Common myeloid progenitor, CD34-positive (primary cell): ENCODE measurements at regions not wholly inside any gene's neighbourhood (a gene's known extent, or its start where the extent isn't known, plus 50 kb on each side); places are given as distances from the start of the nearest gene placed in this dataset.

Source experiments
- CTCF ChIA-PET: fragments of 350-600 bp; sonication (Branson Sonifier 250); formaldehyde crosslinking; loops from one replicate; lab custom pipeline; 2021; ENCODE audit warnings: antibody characterized with exemption; lab: Charles Lee
- POLR2A ChIA-PET: fragments of 350-600 bp; sonication (Branson Sonifier 250); formaldehyde crosslinking; loops from one replicate; lab custom pipeline; 2021; ENCODE audit warnings: antibody characterized with exemption; lab: Charles Lee
- DNase-seq, 3 donors: peaks; one replicate each; pipeline versions ENCODE4 v3.0.0 to v3.0.0-alpha.2; 2013
- H3K27ac ChIP-seq, 2 experiments: 1 replicate in 1 of 2; 2 replicates in 1 of 2; pipeline ENCODE4 v1.7.0; 2013; ENCODE audit warnings: inconsistent platforms in 2 of 2, low read length in 2 of 2, mild to moderate bottlenecking in 2 of 2, low read depth in 1 of 2, moderate library complexity in 1 of 2; ENCODE audit not compliant: severe bottlenecking in 2 of 2, insufficient read depth in 1 of 2, poor library complexity in 1 of 2
- H3K27me3 ChIP-seq, 5 experiments: replicated peaks in 2 of 5; 1 replicate in 3 of 5; 2 replicates in 2 of 5; pipeline versions ENCODE4 v1.6.1 to v1.7.0; 2013; ENCODE audit warnings: low read length in 4 of 5, mild to moderate bottlenecking in 2 of 5, moderate library complexity in 2 of 5, inconsistent platforms in 1 of 5; ENCODE audit not compliant: insufficient read depth in 5 of 5, control insufficient read depth in 4 of 5
- H3K36me3 ChIP-seq, 4 experiments: 1 replicate in 2 of 4; 2 replicates in 2 of 4; pipeline versions ENCODE4 v1.6.1 to v1.7.0; 2013; ENCODE audit warnings: low read length in 3 of 4, control low read depth in 1 of 4, mild to moderate bottlenecking in 1 of 4; ENCODE audit not compliant: control insufficient read depth in 4 of 4, insufficient read depth in 4 of 4
- H3K4me1 ChIP-seq, 4 experiments: 1 replicate in 3 of 4; 2 replicates in 1 of 4; pipeline versions ENCODE4 v1.6.1 to v1.7.1; 2013; ENCODE audit warnings: low read length in 3 of 4, mild to moderate bottlenecking in 3 of 4, control low read depth in 1 of 4, inconsistent platforms in 1 of 4, moderate library complexity in 1 of 4; ENCODE audit not compliant: control insufficient read depth in 4 of 4, insufficient read depth in 4 of 4; ENCODE audit errors: control extremely low read depth in 1 of 4
- H3K4me3 ChIP-seq, 7 experiments: 1 replicate in 4 of 7; 2 replicates in 3 of 7; pipeline versions ENCODE4 v1.5.1 to v1.7.0; 2013; ENCODE audit warnings: mild to moderate bottlenecking in 7 of 7, low read length in 6 of 7, moderate library complexity in 6 of 7, inconsistent platforms in 2 of 7, low read depth in 2 of 7, control low read depth in 1 of 7; ENCODE audit not compliant: insufficient read depth in 4 of 7, control insufficient read depth in 1 of 7; ENCODE audit errors: extremely low read depth in 1 of 7
- H3K9me3 ChIP-seq, 5 experiments: 1 replicate in 4 of 5; 2 replicates in 1 of 5; pipeline versions ENCODE4 v1.6.1 to v1.7.1; 2013; ENCODE audit warnings: low read length in 4 of 5, mild to moderate bottlenecking in 2 of 5, inconsistent platforms in 1 of 5, low read depth in 1 of 5, moderate library complexity in 1 of 5; ENCODE audit not compliant: control insufficient read depth in 4 of 5, insufficient read depth in 2 of 5; ENCODE audit errors: control extremely low read depth in 1 of 5
- WGBS: methylation state at CpG from one replicate; pipeline ENCODE4 v1.1.5; 2013; ENCODE audit not compliant: insufficient coverage; 5-methylcytosine and 5-hydroxymethylcytosine counted together

DNA sequence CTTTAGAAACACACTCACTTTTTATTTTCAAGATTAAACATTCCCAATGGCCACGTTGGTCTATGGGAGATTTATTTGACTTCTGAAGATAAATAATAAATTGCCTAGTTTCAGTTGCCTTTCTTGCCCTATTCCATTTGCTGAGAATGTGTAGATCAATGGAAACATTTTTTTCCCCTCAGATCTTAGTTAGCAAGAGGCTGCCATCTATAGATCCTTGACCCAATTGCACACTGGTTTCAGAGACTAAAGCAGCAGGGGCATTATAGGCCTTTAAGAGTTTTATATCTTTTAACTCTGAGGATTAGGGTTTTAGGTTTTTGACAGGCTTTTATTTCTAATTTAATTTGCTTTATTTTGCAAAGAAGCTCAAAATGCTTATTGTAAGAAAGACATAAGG lies 163.2 kb upstream of the GPR26 start:
- Histone ChIP-seq H3K9me3 (no peaks in the 10 kb centered on the region), H3K27ac (no peak overlapping the region), H3K27me3 (peaks cover 0 to 9% (median 0%) of the 10 kb centered on the region in 5 experiments), H3K4me1 (no peaks in the 10 kb centered on the region), H3K4me3 (no peak overlapping the region), H3K36me3 (no peaks in the 10 kb centered on the region)
- no CpG with 5 or more reads among the region's 1 CpG for WGBS
- ChIA-PET CTCF (no interaction called here), POLR2A (no interaction called here)
- DNase-seq: no peak

DNA sequence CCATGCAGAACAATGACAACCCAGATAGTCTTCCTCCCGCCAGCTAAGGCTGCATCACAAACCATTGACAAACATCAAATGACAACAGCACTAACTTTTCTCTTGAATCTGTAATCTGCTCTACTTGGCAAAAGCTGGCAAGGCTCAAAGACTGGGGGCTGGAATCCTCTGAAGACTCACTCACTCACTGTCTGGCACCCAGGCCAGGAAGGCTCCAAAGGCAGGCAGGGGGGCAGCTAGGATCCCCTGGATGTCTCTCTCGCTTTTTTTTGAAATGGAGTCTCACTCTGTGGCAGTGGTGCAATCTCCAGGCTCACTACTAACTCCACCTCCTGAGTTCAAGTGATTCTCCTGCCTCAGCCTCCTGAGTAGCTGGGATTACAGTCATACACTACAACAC lies 159.7 kb upstream of the GPR26 start:
- no peaks in the 10 kb centered on the region for H3K9me3 ChIP-seq
- 92% methylated on average over 2 of the region's 2 CpGs for WGBS

DNA sequence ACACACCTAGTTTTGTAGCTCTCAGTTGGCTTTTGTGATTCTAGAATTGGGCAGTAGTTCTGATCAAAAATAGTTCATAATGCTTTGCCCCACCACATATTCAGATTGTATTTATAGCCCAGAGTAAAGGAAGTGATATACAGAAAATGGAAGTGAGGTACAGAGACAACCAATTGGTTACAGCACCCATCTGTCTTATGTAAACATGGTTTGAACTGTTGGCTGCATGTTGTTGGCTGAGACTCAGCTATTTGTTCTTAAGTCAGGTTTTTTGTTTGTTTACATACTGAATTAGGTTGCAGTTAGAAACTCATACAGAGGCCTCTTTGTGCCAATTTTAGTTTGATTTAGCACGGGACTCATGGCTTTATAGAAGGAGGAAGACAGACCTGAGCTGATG lies 158.9 kb upstream of the GPR26 start:
- Histone ChIP-seq H3K4me3 (no peak overlapping the region), H3K27ac (no peak overlapping the region), H3K36me3 (no peaks in the 10 kb centered on the region), H3K27me3 (peaks cover 0 to 5% (median 0%) of the 10 kb centered on the region in 5 experiments), H3K4me1 (no peaks in the 10 kb centered on the region), H3K9me3 (peaks cover 0 to 4% (median 0%) of the 10 kb centered on the region in 5 experiments)
- DNase-seq: no peak
- 100% methylated on average over 1 of the region's 1 CpG for WGBS
- POLR2A ChIA-PET: no interaction called here
- CTCF ChIA-PET: no interaction called here

More for the DNA sequence above, 159.7 kb upstream of the GPR26 start:
- no peak for DNase-seq
- Histone ChIP-seq H3K4me1 (no peaks in the 10 kb centered on the region), H3K27me3 (peaks cover 0 to 12% (median 0%) of the 10 kb centered on the region in 5 experiments), H3K36me3 (no peaks in the 10 kb centered on the region), H3K4me3 (no peak overlapping the region), H3K27ac (no peak overlapping the region)
- ChIA-PET CTCF (no interaction called here), POLR2A (no interaction called here)

DNA sequence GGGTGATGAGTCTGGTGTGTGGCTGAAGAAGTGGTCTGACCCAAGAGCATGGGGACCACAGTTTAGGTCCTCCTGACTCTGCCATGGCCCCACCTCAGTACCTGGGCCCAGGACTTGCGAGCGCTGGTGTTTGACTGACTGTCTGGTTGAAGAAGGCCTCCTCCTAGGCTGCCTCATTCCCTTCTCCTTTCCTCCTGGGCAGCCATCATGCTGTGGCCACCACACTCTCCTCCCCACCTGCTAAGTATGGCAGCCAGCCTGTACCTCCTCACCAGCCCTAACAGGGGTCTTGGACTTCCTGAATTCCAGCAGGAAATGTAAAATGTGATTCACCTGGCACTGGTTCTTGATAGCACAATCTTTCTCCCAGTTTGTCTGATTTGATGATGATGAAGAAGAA lies 156.8 kb upstream of the GPR26 start:
- Histone ChIP-seq H3K27ac (no peak overlapping the region), H3K9me3 (peaks cover 0 to 4% (median 0%) of the 10 kb centered on the region in 5 experiments), H3K36me3 (no peaks in the 10 kb centered on the region), H3K4me1 (no peaks in the 10 kb centered on the region), H3K4me3 (no peak overlapping the region), H3K27me3 (peaks cover 0 to 10% (median 0%) of the 10 kb centered on the region in 5 experiments)
- ChIA-PET CTCF (no interaction called here), POLR2A (no interaction called here)
- WGBS: 97% methylated on average over 2 of the region's 2 CpGs
- DNase-seq: no peak

- no peak for DNase-seq
- CTCF ChIA-PET: interaction anchor here (1.6 kb wide), 1 partner anchor 14 kb away, joined by 3 read pairs; no protein-coding TSS in a partner anchor
- Histone ChIP-seq H3K27me3 (peaks cover 0 to 33% (median 0%) of the 10 kb centered on the region in 5 experiments), H3K4me3 (no peak overlapping the region), H3K27ac (no peak overlapping the region), H3K4me1 (no peaks in the 10 kb centered on the region), H3K9me3 (peaks cover 0 to 4% (median 0%) of the 10 kb centered on the region in 5 experiments), H3K36me3 (no peaks in the 10 kb centered on the region)
- POLR2A ChIA-PET: no interaction called here
- 87% methylated on average over 8 of the region's 16 CpGs for WGBS
Measured at GRCh38 chr10:123512901-123513775, 153.0 kb upstream of the GPR26 start.

DNA sequence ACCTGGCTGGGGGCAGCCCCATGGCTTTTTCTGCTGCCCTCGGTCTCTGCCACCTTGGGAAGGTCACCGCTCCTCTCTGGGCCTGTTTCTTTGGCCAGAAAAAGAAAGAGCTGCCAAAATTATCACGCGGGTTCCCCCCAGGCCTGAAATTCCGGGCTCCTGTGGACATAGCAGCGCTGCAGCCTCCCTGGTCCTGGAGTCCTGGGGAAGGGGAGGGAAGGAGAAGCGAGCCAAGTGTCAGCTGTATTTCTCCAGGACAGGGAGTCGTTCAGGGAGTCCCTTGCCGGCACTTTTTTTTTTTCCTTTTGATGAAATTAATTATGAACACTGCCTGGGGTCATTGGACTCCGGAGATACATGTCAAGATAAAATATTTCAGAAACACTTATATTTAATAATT lies 152.3 kb upstream of the GPR26 start:
- DNase-seq: no peak
- Histone ChIP-seq H3K27ac (no peak overlapping the region), H3K9me3 (peaks cover 0 to 4% (median 0%) of the 10 kb centered on the region in 5 experiments), H3K27me3 (peaks cover 0 to 33% (median 0%) of the 10 kb centered on the region in 5 experiments), H3K4me3 (no peak overlapping the region), H3K4me1 (no peaks in the 10 kb centered on the region), H3K36me3 (no peaks in the 10 kb centered on the region)
- WGBS: 52% methylated on average over 6 of the region's 10 CpGs
- CTCF ChIA-PET: interaction anchor here (1.6 kb wide), 1 partner anchor 13 kb away, joined by 3 read pairs; no protein-coding TSS in a partner anchor
- POLR2A ChIA-PET: no interaction called here

DNA sequence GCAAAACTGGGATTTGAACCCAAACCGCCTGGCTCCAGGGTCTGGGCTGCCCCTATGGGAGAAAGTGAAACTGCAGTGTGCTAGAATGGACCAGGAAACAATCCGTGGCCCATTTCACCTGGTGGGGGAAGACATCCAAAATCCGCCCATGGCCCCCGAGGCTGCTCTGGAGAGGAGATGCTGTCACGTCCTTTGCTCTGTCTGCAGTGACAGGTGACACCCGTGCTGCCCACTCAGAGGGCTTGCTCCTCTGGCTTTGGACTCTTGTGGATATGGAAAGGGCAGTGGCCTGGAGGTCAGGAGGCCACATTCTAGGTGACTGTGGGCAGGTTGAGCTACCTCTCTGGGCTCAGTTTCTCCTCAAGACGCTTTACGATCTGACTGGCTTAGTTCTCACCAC lies 151.2 kb upstream of the GPR26 start:
- ChIA-PET CTCF (interaction anchor here (1.6 kb wide), 1 partner anchor 12 kb away, joined by 3 read pairs; no protein-coding TSS in a partner anchor), POLR2A (no interaction called here)
- H3K4me1 ChIP-seq: no peaks in the 10 kb centered on the region
- WGBS: 86% methylated on average over 8 of the region's 8 CpGs
- DNase-seq: no peak
- peaks cover 0 to 33% (median 0%) of the 10 kb centered on the region in 5 experiments for H3K27me3 ChIP-seq
- H3K9me3 ChIP-seq: peaks cover 0 to 4% (median 0%) of the 10 kb centered on the region in 5 experiments
- H3K36me3 ChIP-seq: no peaks in the 10 kb centered on the region
- H3K4me3 ChIP-seq: no peak overlapping the region
- no peak overlapping the region for H3K27ac ChIP-seq
